ENCODE measurements at regions not wholly inside any gene's neighbourhood (a gene's known extent, or its start where the extent isn't known, plus 50 kb on each side); places are given as distances from the start of the nearest gene placed in this dataset.
A peak's percentile ranks its signal among the peaks of the same experiment; 100 is the strongest.

DNA sequence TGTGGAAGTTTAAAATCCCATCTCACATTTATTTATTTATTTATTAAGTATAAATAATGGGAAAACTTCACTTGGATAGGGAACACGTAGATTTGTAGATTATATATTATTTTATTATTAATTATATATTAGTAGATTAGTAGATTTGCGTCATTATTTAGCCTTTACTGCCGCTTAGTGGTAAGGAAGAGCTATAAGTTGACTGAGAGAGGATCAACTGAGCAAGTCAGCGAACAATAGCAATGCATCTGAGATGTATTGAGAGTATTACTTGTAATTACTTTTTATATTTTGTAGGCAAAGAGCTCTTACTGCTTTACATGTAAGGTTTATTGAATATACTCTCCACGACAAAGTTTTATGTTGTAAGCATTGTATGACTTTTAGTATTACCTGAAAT, 244.5 kb upstream of the ANKRD30A start:
- TF ChIP-seq, protein P1, sequence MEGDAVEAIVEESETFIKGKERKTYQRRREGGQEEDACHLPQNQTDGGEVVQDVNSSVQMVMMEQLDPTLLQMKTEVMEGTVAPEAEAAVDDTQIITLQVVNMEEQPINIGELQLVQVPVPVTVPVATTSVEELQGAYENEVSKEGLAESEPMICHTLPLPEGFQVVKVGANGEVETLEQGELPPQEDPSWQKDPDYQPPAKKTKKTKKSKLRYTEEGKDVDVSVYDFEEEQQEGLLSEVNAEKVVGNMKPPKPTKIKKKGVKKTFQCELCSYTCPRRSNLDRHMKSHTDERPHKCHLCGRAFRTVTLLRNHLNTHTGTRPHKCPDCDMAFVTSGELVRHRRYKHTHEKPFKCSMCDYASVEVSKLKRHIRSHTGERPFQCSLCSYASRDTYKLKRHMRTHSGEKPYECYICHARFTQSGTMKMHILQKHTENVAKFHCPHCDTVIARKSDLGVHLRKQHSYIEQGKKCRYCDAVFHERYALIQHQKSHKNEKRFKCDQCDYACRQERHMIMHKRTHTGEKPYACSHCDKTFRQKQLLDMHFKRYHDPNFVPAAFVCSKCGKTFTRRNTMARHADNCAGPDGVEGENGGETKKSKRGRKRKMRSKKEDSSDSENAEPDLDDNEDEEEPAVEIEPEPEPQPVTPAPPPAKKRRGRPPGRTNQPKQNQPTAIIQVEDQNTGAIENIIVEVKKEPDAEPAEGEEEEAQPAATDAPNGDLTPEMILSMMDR (conservative IDR thresholded peaks at IDR 0.05 in 1 of 2, IDR thresholded peaks at IDR 0.05 in 1 of 2; ENCODE audit: low read depth in 1 of 2, low read length in 2 of 2): peak; percentile 56 to 60
- no peak for TF ChIP-seq EZH2 (IDR thresholded peaks at IDR 0.05; ENCODE audit: low read length, missing control alignments)
- peak; percentile 14 to 50 for DNase-seq (ENCODE audit: low read depth in 2 of 2)

DNA sequence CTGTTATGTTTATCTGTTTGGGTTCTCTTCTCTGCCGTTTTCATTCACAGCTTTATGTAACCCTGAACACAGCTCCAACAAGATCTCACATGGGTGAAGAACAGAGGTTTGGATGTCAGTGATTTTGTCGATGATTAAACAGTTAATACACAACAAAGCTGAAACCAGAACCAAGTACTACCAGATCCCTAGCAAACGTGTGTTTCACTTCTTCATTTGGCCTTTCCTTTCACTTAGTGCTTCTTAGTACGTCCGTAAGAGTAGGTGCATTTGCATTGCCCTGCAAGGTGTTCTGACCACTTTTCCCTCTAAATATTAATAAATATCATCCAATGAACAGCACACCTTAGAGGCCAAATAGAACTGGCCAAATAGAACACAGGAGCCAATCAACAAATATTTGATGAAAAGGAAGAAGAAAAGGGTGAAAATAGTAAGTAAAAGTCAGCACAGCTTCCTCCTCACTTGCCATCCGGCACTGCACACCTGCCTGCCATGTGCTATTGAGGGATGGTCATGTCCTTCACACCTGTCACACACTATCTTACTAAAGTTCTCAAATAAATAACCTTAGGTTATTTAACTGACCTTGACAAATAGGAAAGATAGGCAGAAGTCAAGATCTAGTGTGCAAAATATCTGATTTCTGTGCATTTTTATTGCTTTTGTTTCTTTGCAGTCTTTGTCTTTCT, 252.6 kb upstream of the ANKRD30A start:
- H4K20me1 ChIP-seq (ENCODE audit: control insufficient read depth, extremely low read depth, insufficient read depth, low read length): no peaks in the 10 kb centered on the region
- H2AFZ ChIP-seq (ENCODE audit: low read length): no peak overlapping the region
- no peak overlapping the region for H3K4me3 ChIP-seq (replicated peaks in 1 of 4; ENCODE audit: control extremely low read depth in 1 of 4, insufficient read depth in 1 of 4, low read depth in 3 of 4, low read length in 4 of 4)
- H3K27ac ChIP-seq (ENCODE audit: insufficient read depth, low read length): no peak overlapping the region
- no peak for TF ChIP-seq EZH2 (IDR thresholded peaks at IDR 0.05; ENCODE audit: low read length, missing control alignments)
- TF ChIP-seq, protein P1 (conservative IDR thresholded peaks at IDR 0.05 in 1 of 2, IDR thresholded peaks at IDR 0.05 in 1 of 2; ENCODE audit: low read depth in 1 of 2, low read length in 2 of 2): no peak
- no peak overlapping the region for H3K9ac ChIP-seq (ENCODE audit: insufficient read depth, low read length)
- H3K9me3 ChIP-seq (ENCODE audit: control insufficient read depth, insufficient read depth, low read depth, low read length): no peaks in the 10 kb centered on the region
- H3K27me3 ChIP-seq (ENCODE audit: control insufficient read depth, insufficient read depth, low read length): no peaks in the 10 kb centered on the region
- no peaks in the 10 kb centered on the region for H3K36me3 ChIP-seq (ENCODE audit: control insufficient read depth, insufficient read depth, low read length)
- H3K79me2 ChIP-seq (ENCODE audit: control insufficient read depth, insufficient read depth, low read length): no peaks in the 10 kb centered on the region
- H3K4me1 ChIP-seq (ENCODE audit: control insufficient read depth, extremely low read depth, insufficient read depth, low read length): no peaks in the 10 kb centered on the region
- H3K4me2 ChIP-seq (ENCODE audit: extremely low read depth, insufficient read depth, low read length): no peak overlapping the region
- no peak for DNase-seq (ENCODE audit: low read depth in 2 of 2)

More for the DNA sequence above, 244.5 kb upstream of the ANKRD30A start:
- Histone ChIP-seq H3K4me2 (ENCODE audit: extremely low read depth, insufficient read depth, low read length) (no peak overlapping the region), H3K36me3 (ENCODE audit: control insufficient read depth, insufficient read depth, low read length) (no peaks in the 10 kb centered on the region), H2AFZ (ENCODE audit: low read length) (no peak overlapping the region), H3K27ac (ENCODE audit: insufficient read depth, low read length) (no peak overlapping the region), H3K4me1 (ENCODE audit: control insufficient read depth, extremely low read depth, insufficient read depth, low read length) (no peaks in the 10 kb centered on the region), H3K9ac (ENCODE audit: insufficient read depth, low read length) (no peak overlapping the region), H3K9me3 (ENCODE audit: control insufficient read depth, insufficient read depth, low read depth, low read length) (no peaks in the 10 kb centered on the region), H4K20me1 (ENCODE audit: control insufficient read depth, extremely low read depth, insufficient read depth, low read length) (no peaks in the 10 kb centered on the region), H3K4me3 (replicated peaks in 1 of 4; ENCODE audit: control extremely low read depth in 1 of 4, insufficient read depth in 1 of 4, low read depth in 3 of 4, low read length in 4 of 4) (no peak overlapping the region), H3K27me3 (ENCODE audit: control insufficient read depth, insufficient read depth, low read length) (no peaks in the 10 kb centered on the region), H3K79me2 (ENCODE audit: control insufficient read depth, insufficient read depth, low read length) (no peaks in the 10 kb centered on the region)

DNA sequence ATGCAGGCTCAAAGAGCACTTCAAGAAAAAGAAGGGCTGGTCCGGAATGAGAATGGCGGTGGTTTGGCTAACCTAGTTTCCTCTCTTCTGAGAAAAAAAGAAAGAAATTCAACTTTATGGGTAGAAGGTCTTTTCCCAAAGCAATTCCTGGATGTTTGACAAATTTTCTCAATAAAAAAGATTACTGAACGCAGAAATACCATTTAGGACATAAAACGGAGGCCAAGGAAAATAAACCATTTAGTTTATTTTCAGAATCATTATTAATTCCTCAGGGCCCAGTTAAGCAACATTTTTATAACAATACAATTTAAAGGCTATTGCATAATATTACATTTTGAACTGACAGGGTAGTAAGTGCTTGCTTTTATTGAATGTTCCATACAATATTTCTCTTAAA, 284.6 kb upstream of the ANKRD30A start:
- peak in 1 of 2 donors; percentile 52 for DNase-seq (ENCODE audit: low read depth in 2 of 2)
- Histone ChIP-seq H3K36me3 (ENCODE audit: control insufficient read depth, insufficient read depth, low read length) (no peaks in the 10 kb centered on the region), H3K4me1 (ENCODE audit: control insufficient read depth, extremely low read depth, insufficient read depth, low read length) (no peaks in the 10 kb centered on the region), H3K9ac (ENCODE audit: insufficient read depth, low read length) (no peak overlapping the region), H4K20me1 (ENCODE audit: control insufficient read depth, extremely low read depth, insufficient read depth, low read length) (no peaks in the 10 kb centered on the region), H2AFZ (ENCODE audit: low read length) (no peak overlapping the region), H3K4me2 (ENCODE audit: extremely low read depth, insufficient read depth, low read length) (no peak overlapping the region), H3K4me3 (replicated peaks in 1 of 4; ENCODE audit: control extremely low read depth in 1 of 4, insufficient read depth in 1 of 4, low read depth in 3 of 4, low read length in 4 of 4) (no peak overlapping the region), H3K27me3 (ENCODE audit: control insufficient read depth, insufficient read depth, low read length) (no peaks in the 10 kb centered on the region), H3K9me3 (ENCODE audit: control insufficient read depth, insufficient read depth, low read depth, low read length) (no peaks in the 10 kb centered on the region), H3K27ac (ENCODE audit: insufficient read depth, low read length) (no peak overlapping the region), H3K79me2 (ENCODE audit: control insufficient read depth, insufficient read depth, low read length) (no peaks in the 10 kb centered on the region)
- no peak for TF ChIP-seq EZH2 (IDR thresholded peaks at IDR 0.05; ENCODE audit: low read length, missing control alignments)
- TF ChIP-seq, protein P1 (conservative IDR thresholded peaks at IDR 0.05 in 1 of 2, IDR thresholded peaks at IDR 0.05 in 1 of 2; ENCODE audit: low read depth in 1 of 2, low read length in 2 of 2): no peak

Measured in fibroblast of lung (primary cell).